ENCODE measurements at regions not wholly inside any gene's neighbourhood (a gene's known extent, or its start where the extent isn't known, plus 50 kb on each side); places are given as distances from the start of the nearest gene placed in this dataset.

- no peaks in the 10 kb centered on the region for H3K36me3 ChIP-seq (ENCODE audit: control insufficient read depth in 4 of 4, insufficient read depth in 3 of 4, low read depth in 1 of 4, low read length in 3 of 4)
- H3K27me3 ChIP-seq (ENCODE audit: control insufficient read depth in 4 of 4, insufficient read depth in 4 of 4, low read length in 3 of 4): peaks cover 0 to 3% (median 0%) of the 10 kb centered on the region in 4 donors
- no peaks in the 10 kb centered on the region for H3K9me3 ChIP-seq (ENCODE audit: control insufficient read depth in 4 of 4, low read length in 3 of 4)
- no peak overlapping the region for H3K4me3 ChIP-seq (ENCODE audit: low read depth in 1 of 3, low read length in 3 of 3)
- no peaks in the 10 kb centered on the region for H3K4me1 ChIP-seq (ENCODE audit: control insufficient read depth in 4 of 4, insufficient read depth in 4 of 4, low read length in 3 of 4)
- H3K9ac ChIP-seq (ENCODE audit: low read depth in 1 of 2, low read length in 2 of 2): no peak overlapping the region
- no peak overlapping the region for H3K27ac ChIP-seq (ENCODE audit: low read depth in 1 of 2, low read length in 2 of 2)
- DNase-seq (ENCODE audit: low spot score): no peak
- no peak for TF ChIP-seq GABPA (IDR thresholded peaks at IDR 0.05 in 1 of 2, conservative IDR thresholded peaks at IDR 0.05 in 1 of 2)
- TF ChIP-seq SP1 (IDR thresholded peaks at IDR 0.05): no peak
- no peak for TF ChIP-seq TAF1 (conservative IDR thresholded peaks at IDR 0.05)
- TF ChIP-seq NR2F2 (IDR thresholded peaks at IDR 0.05): no peak
- no peak for TF ChIP-seq FOXA1 (IDR thresholded peaks at IDR 0.05)
- TF ChIP-seq MAX (IDR thresholded peaks at IDR 0.05): no peak
- TF ChIP-seq HNF4A (conservative IDR thresholded peaks at IDR 0.05): no peak
- no peak for TF ChIP-seq RXRA (IDR thresholded peaks at IDR 0.05)
- TF ChIP-seq ZBTB33 (IDR thresholded peaks at IDR 0.05): no peak
- no peak for TF ChIP-seq HNF4G (IDR thresholded peaks at IDR 0.05)
- 65% methylated on average over 3 of the region's 3 CpGs for WGBS
Observed at GRCh38 chr6:105921781-105922180, 164.4 kb upstream of the PRDM1 start.

- Histone ChIP-seq H3K4me3 (ENCODE audit: low read depth in 1 of 3, low read length in 3 of 3) (no peak overlapping the region), H3K36me3 (ENCODE audit: control insufficient read depth in 4 of 4, insufficient read depth in 3 of 4, low read depth in 1 of 4, low read length in 3 of 4) (no peaks in the 10 kb centered on the region), H3K9ac (ENCODE audit: low read depth in 1 of 2, low read length in 2 of 2) (no peak overlapping the region), H3K9me3 (ENCODE audit: control insufficient read depth in 4 of 4, low read length in 3 of 4) (no peaks in the 10 kb centered on the region), H3K4me1 (ENCODE audit: control insufficient read depth in 4 of 4, insufficient read depth in 4 of 4, low read length in 3 of 4) (no peaks in the 10 kb centered on the region), H3K27me3 (ENCODE audit: control insufficient read depth in 4 of 4, insufficient read depth in 4 of 4, low read length in 3 of 4) (peaks cover 0 to 3% (median 0%) of the 10 kb centered on the region in 4 donors), H3K27ac (ENCODE audit: low read depth in 1 of 2, low read length in 2 of 2) (no peak overlapping the region)
- no peak for DNase-seq (ENCODE audit: low spot score)
- WGBS: 74% methylated on average over 2 of the region's 2 CpGs
- no peak for TF ChIP-seq REST (IDR thresholded peaks at IDR 0.05)
- no peak for TF ChIP-seq MAX (IDR thresholded peaks at IDR 0.05)
- no peak for TF ChIP-seq JUND (IDR thresholded peaks at IDR 0.05)
- no peak for TF ChIP-seq EGR1 (IDR thresholded peaks at IDR 0.05; ENCODE audit: low read depth in 2 of 2)
- no peak for TF ChIP-seq ATF3 (IDR thresholded peaks at IDR 0.05)
- TF ChIP-seq YY1 (IDR thresholded peaks at IDR 0.05): no peak
- no peak for TF ChIP-seq RAD21 (IDR thresholded peaks at IDR 0.05)
- TF ChIP-seq FOXA1 (IDR thresholded peaks at IDR 0.05): no peak
- no peak for TF ChIP-seq GABPA (IDR thresholded peaks at IDR 0.05 in 1 of 2, conservative IDR thresholded peaks at IDR 0.05 in 1 of 2)
- no peak for TF ChIP-seq CTCF (IDR thresholded peaks at IDR 0.05; ENCODE audit: low read depth, low read length, missing input control)
- no peak for TF ChIP-seq HNF4G (IDR thresholded peaks at IDR 0.05)
Observed at GRCh38 chr6:105920071-105920470, 166.1 kb upstream of the PRDM1 start.
